Skin epidermis (tissue), 12 donors: ENCODE measurements at regions not wholly inside any gene's neighbourhood (a gene's known extent, or its start where the extent isn't known, plus 50 kb on each side); places are given as distances from the start of the nearest gene placed in this dataset.

ENCODE experiments used
- H3K27ac ChIP-seq, 21 experiments: fragments of 200-600 bp; sonication (generic) in 11 of 21; one replicate each; pipeline ENCODE4 v1.5.0; 2020; ENCODE audit warnings: mild to moderate bottlenecking in 3 of 21, inconsistent platforms in 2 of 21, moderate library complexity in 2 of 21
- H3K4me3 ChIP-seq, 7 experiments: fragments of 200-600 bp; sonication (generic) in 2 of 7; one replicate each; pipeline ENCODE4 v1.5.0; 2020; ENCODE audit warnings: inconsistent platforms in 2 of 7, mild to moderate bottlenecking in 2 of 7, moderate library complexity in 1 of 7

- no peak overlapping the region for H3K4me3 ChIP-seq
Measured at GRCh38 chr4:54607521-54607920, 50.2 kb upstream of the KIT start.

More at GRCh38 chr4:54607521-54607920, 50.2 kb upstream of the KIT start:
- H3K27ac ChIP-seq, result no peak overlapping the region
